GM10266 (cell line): ENCODE measurements at regions not wholly inside any gene's neighbourhood (a gene's known extent, or its start where the extent isn't known, plus 50 kb on each side); places are given as distances from the start of the nearest gene placed in this dataset.

Experiments used
- DNase-seq: peaks from one replicate; pipeline ENCODE4 v3.0.0; 2012; ENCODE audit errors: extremely low spot score
- CTCF ChIP-seq: IDR thresholded peaks from 2 replicates; pipeline ENCODE4 v1.5.1; 2012; ENCODE audit warnings: mild to moderate bottlenecking, low read depth; ENCODE audit not compliant: control insufficient read depth, insufficient read depth; ENCODE audit errors: missing control alignments

DNA sequence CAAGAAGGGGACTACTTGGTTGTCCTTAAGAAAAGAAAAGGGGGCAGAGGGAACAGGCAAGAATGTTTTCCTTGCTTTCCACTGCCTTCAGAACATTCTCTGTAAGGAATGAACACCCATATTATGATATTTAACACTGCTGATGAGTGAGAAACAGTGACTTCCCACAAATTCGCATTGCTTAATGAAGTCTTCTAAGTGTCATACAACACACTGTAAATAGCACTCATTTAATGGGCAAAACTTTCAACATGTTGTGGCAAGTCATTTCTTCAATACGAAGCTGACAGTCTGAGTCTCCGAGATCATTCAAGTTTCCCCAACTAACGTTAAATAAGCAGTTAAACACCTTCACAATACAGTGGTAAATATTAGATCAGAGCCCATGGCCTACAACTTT, 464.4 kb downstream of the SHQ1 start:
- TF ChIP-seq CTCF: no peak
- DNase-seq: no peak

DNA sequence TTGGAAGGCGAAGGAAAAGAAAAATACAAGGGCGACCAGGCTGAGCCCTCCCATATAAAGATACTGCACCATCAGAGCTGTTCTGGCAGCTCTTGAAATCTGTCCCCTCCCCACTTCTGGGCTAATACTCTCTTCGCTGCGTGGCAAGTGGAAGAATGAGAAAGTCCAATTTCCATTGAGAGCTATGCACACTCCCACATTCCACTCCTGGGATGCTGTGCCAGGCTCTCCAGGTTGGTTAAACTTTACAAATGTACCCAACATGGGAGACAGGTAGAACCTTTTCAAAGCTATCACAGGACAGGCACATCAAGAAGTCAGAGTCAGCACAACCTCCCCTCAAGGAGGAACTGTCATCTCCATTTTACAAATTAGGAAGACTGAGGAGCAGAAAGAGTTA, 465.0 kb downstream of the SHQ1 start:
- no peak for TF ChIP-seq CTCF
- no peak for DNase-seq

- TF ChIP-seq CTCF: no peak
Observed at GRCh38 chr3:72382460-72382859, 465.8 kb downstream of the SHQ1 start.

GRCh38 chr3:72381584-72381983, 466.7 kb downstream of the SHQ1 start:
- DNase-seq: no peak
- no peak for TF ChIP-seq CTCF

More at GRCh38 chr3:72382460-72382859, 465.8 kb downstream of the SHQ1 start:
- DNase-seq: no peak

DNA sequence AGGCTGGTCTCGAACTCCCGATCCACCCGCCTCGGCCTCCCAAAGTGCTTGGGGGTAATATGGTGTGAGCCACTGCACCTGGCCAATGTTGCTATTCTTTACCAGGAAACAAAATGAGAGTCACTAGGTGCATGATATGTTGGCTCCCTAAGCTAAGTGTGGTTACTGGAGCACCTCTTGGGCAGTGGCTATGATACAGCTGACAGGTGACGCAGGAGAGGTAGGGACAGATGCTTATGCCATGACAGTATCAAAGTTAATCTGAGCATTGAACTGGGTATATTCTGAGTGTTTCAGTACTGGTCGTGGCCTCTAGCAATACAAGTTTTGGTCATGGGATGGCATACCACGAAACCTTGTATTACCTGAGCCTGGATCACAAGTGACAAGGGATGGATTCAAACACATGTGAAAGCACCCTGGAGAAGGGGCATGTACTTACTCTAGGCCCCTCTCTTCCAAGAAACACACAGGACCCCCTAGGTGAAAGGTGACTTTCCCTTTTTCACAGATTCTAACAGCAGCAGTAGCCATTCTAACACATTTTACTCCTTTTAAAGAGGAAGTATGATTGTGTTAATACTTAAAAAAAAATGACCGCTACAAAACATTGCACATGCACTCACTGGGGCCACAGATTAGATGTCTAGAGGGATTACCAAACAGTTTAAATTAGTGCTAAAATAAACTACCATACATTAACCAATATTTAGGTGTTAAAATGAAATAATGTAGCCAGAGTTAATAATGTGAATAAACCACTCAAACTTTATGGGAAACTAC, 467.3 kb downstream of the SHQ1 start:
- DNase-seq: no peak
- no peak for TF ChIP-seq CTCF

GRCh38 chr3:72380193-72380592, 468.1 kb downstream of the SHQ1 start:
- no peak for DNase-seq

More at GRCh38 chr3:72380193-72380592, 468.1 kb downstream of the SHQ1 start:
- no peak for TF ChIP-seq CTCF
